ENCODE measurements at regions not wholly inside any gene's neighbourhood (a gene's known extent, or its start where the extent isn't known, plus 50 kb on each side); places are given as distances from the start of the nearest gene placed in this dataset.

DNA sequence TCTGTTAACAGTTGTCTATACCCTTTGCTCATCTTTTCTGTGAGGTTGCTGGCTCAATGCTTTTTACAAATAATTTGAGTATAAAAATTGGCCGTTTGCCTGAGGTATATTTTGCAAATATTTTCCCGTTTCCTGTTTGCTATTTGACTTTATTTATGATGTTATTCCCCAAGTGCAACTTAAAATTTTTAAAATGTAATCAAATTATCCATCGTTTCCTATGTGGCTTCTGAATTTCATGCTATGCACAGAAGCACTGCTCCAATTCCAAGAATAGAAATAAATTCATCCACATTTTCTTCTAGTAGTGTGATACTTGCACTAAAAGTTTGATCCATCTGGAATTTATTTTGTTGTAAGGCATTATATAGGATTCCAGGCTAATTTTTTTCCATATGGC lies 123.6 kb downstream of the ZNF608 start:
- TF ChIP-seq MAX (IDR thresholded peaks at IDR 0.05; ENCODE audit: insufficient read depth, insufficient read length): no peak
- no peak for TF ChIP-seq POLR2A (IDR thresholded peaks at IDR 0.05; ENCODE audit: low read depth, low read length)
- TF ChIP-seq, protein P1, sequence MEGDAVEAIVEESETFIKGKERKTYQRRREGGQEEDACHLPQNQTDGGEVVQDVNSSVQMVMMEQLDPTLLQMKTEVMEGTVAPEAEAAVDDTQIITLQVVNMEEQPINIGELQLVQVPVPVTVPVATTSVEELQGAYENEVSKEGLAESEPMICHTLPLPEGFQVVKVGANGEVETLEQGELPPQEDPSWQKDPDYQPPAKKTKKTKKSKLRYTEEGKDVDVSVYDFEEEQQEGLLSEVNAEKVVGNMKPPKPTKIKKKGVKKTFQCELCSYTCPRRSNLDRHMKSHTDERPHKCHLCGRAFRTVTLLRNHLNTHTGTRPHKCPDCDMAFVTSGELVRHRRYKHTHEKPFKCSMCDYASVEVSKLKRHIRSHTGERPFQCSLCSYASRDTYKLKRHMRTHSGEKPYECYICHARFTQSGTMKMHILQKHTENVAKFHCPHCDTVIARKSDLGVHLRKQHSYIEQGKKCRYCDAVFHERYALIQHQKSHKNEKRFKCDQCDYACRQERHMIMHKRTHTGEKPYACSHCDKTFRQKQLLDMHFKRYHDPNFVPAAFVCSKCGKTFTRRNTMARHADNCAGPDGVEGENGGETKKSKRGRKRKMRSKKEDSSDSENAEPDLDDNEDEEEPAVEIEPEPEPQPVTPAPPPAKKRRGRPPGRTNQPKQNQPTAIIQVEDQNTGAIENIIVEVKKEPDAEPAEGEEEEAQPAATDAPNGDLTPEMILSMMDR (IDR thresholded peaks at IDR 0.05; ENCODE audit: extremely low read depth in 1 of 2, insufficient read depth in 1 of 2, low read depth in 1 of 2, low read length in 2 of 2): no peak
- no peak for TF ChIP-seq EZH2 (IDR thresholded peaks at IDR 0.05; ENCODE audit: borderline replicate concordance, low read depth, low read length, severe bottlenecking)
- TF ChIP-seq POLR2AphosphoS5 (IDR thresholded peaks at IDR 0.05; ENCODE audit: insufficient read depth, low read depth, low read length): no peak
- TF ChIP-seq JUN (IDR thresholded peaks at IDR 0.05; ENCODE audit: borderline replicate concordance, insufficient read depth, insufficient read length, low read depth): no peak

Data from endothelial cell of umbilical vein (primary cell).